Right atrium auricular region (tissue), 2 donors: ENCODE measurements at regions not wholly inside any gene's neighbourhood (a gene's known extent, or its start where the extent isn't known, plus 50 kb on each side); places are given as distances from the start of the nearest gene placed in this dataset.

ENCODE experiments used
- DNase-seq: peaks from one replicate; pipeline ENCODE4 v3.0.0-alpha.2; 2019; ENCODE audit warnings: low spot score
- H3K27ac ChIP-seq, 2 donors: fragments of 200-600 bp; sonication (generic); 1 replicate in 1 of 2; 2 replicates in 1 of 2; pipeline ENCODE4 v1.5.1; 2016 to 2019
- H3K27me3 ChIP-seq, 2 donors: fragments of 200-600 bp; sonication (generic); one replicate each; pipeline versions ENCODE4 v1.5.1 to v1.6.0; 2017 to 2019
- H3K36me3 ChIP-seq: fragments of 200-600 bp; sonication (generic); one replicate; pipeline ENCODE4 v1.5.1; 2016
- H3K4me1 ChIP-seq, 2 donors: fragments of 200-600 bp; sonication (generic); one replicate each; pipeline versions ENCODE4 v1.5.1 to v1.6.0; 2017 to 2019
- H3K4me3 ChIP-seq, 2 donors: fragments of 200-600 bp; sonication (generic); 1 replicate in 1 of 2; 2 replicates in 1 of 2; pipeline ENCODE4 v1.5.1; 2017 to 2019; ENCODE audit warnings: mild to moderate bottlenecking in 1 of 2, moderate library complexity in 1 of 2
- H3K9me3 ChIP-seq, 2 donors: fragments of 200-600 bp; sonication (generic); one replicate each; pipeline ENCODE4 v1.5.1; 2019
- TF ChIP-seq, protein P1 (sequence below), 2 donors: fragments of 200-600 bp; sonication (generic); IDR thresholded peaks; one replicate each; pipeline ENCODE4 v1.5.1; 2019; ENCODE audit warnings: antibody characterized with exemption in 2 of 2

- Histone ChIP-seq H3K4me3 (no peak overlapping the region), H3K36me3 (no peaks in the 10 kb centered on the region), H3K4me1 (no peaks in the 10 kb centered on the region), H3K27ac (no peak overlapping the region), H3K27me3 (no peaks in the 10 kb centered on the region), H3K9me3 (no peaks in the 10 kb centered on the region)
- TF ChIP-seq, protein P1, sequence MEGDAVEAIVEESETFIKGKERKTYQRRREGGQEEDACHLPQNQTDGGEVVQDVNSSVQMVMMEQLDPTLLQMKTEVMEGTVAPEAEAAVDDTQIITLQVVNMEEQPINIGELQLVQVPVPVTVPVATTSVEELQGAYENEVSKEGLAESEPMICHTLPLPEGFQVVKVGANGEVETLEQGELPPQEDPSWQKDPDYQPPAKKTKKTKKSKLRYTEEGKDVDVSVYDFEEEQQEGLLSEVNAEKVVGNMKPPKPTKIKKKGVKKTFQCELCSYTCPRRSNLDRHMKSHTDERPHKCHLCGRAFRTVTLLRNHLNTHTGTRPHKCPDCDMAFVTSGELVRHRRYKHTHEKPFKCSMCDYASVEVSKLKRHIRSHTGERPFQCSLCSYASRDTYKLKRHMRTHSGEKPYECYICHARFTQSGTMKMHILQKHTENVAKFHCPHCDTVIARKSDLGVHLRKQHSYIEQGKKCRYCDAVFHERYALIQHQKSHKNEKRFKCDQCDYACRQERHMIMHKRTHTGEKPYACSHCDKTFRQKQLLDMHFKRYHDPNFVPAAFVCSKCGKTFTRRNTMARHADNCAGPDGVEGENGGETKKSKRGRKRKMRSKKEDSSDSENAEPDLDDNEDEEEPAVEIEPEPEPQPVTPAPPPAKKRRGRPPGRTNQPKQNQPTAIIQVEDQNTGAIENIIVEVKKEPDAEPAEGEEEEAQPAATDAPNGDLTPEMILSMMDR (IDR thresholded peaks at IDR 0.05), result no peak
- no peak for DNase-seq
These were observed 715.4 kb downstream of the NSUN3 start for GRCh38 chr3:94778289-94778688.

DNA sequence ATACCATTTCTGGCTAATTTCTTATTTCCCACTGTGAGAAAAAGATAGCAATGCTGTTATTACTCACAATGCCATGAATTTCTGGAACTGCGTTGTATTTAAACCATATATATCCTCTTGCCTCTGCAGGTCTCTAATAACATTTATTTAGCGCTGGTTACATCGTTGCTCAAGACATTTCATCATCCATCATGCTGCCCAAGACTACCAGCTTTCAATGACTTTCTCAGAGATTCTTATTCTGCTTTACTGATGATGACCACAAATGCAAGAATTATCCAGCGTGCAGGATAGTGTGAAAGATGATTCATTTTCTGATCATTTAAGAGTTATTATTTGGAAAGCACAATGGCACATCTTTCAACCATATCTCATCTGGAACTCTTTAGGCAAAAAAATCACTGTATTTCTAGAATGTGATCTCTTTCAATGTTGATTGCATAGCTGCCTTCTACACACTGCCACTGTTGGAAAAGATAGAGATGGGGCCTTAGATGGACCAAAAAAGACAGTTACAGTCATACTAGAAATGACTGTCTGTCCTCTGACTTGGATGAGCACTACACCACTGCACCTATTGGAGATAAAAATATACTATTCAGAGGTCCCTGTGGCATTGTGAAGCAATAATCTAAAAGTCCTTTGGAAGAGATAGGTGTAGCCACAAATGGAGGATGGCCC, 716.1 kb downstream of the NSUN3 start:
- Histone ChIP-seq H3K4me1 (no peaks in the 10 kb centered on the region), H3K36me3 (no peaks in the 10 kb centered on the region), H3K9me3 (no peaks in the 10 kb centered on the region), H3K27ac (no peak overlapping the region), H3K4me3 (no peak overlapping the region), H3K27me3 (no peaks in the 10 kb centered on the region)
- DNase-seq, result no peak
- TF ChIP-seq, protein P1 (IDR thresholded peaks at IDR 0.05), result no peak

GRCh38 chr3:94779699-94780098, 716.8 kb downstream of the NSUN3 start:
- Histone ChIP-seq H3K4me1 (no peaks in the 10 kb centered on the region), H3K36me3 (no peaks in the 10 kb centered on the region), H3K9me3 (no peaks in the 10 kb centered on the region), H3K4me3 (no peak overlapping the region), H3K27me3 (no peaks in the 10 kb centered on the region), H3K27ac (no peak overlapping the region)
- TF ChIP-seq, protein P1 (IDR thresholded peaks at IDR 0.05), result no peak
- no peak for DNase-seq

DNA sequence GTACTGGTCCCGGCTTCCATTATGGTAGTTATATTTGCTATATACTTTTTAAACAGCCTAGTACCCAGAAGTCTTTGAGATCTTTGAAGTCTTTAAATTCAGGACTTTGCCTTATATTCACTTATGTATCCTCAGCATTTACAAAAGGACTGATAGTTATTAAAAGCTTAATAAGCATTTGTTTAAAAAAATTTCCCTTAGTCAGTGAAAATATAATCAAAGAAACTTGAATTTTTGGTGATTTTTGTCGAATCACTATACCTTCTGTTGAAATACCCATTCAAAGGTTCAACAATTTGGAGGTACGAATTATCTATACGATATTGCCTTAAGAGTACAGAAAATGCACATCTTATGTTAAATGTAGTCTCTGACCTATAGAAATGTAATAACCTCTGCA, 721.4 kb downstream of the NSUN3 start:
- DNase-seq, result no peak
- no peak overlapping the region for H3K27ac ChIP-seq
- no peaks in the 10 kb centered on the region for H3K36me3 ChIP-seq
- no peak overlapping the region for H3K4me3 ChIP-seq
- H3K27me3 ChIP-seq, result no peaks in the 10 kb centered on the region
- TF ChIP-seq, protein P1 (IDR thresholded peaks at IDR 0.05), result no peak
- H3K4me1 ChIP-seq, result no peaks in the 10 kb centered on the region
- no peaks in the 10 kb centered on the region for H3K9me3 ChIP-seq

DNA sequence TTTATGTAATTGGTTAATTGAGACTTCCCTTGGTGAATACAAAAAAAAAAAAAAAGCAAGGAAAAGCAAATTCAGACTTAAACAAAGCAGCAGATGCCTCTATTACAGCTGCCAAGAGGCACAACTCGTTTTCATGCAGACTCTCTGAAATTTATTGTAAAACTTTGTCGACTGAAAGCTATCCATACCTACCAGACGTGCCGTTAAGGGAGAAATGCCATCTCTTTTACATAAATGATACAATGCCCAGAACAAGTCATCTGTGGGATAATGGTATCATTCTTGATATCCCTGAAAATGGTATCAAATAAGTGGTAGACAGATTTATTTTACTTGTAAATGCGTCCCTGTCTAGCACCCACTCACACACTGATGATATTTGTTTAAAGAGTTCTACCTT, 724.2 kb downstream of the NSUN3 start:
- no peak overlapping the region for H3K4me3 ChIP-seq
- no peak for DNase-seq
- H3K4me1 ChIP-seq, result no peaks in the 10 kb centered on the region
- no peaks in the 10 kb centered on the region for H3K9me3 ChIP-seq
- no peaks in the 10 kb centered on the region for H3K27me3 ChIP-seq
- TF ChIP-seq, protein P1 (IDR thresholded peaks at IDR 0.05), result no peak
- no peak overlapping the region for H3K27ac ChIP-seq
- H3K36me3 ChIP-seq, result no peaks in the 10 kb centered on the region

DNA sequence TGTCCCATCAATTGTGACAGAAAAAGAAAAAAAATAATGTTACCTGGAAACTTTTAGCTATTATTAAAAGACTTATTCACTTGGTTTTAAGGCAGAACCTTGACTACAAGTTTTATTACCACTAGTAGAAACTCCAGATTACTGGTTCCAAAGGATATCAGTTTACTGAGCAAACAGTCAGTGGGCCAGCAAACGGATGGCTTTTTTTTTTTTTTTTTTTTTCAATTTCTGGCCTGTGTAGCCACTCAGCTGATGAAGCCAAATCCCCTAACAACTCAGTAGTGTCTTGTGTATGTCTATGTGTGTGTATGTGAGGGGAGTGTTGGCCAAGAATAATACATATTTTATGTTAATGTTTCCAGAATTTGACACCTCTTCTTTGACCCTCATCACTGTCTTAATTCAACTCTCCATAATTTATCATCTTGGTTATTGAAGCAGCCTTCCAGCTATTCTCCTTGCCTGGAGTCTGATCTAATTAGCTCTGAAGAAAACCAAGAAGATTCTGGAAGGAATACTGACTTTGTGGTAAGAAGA, 724.9 kb downstream of the NSUN3 start:
- Histone ChIP-seq H3K9me3 (no peaks in the 10 kb centered on the region), H3K4me1 (no peaks in the 10 kb centered on the region), H3K27me3 (no peaks in the 10 kb centered on the region), H3K4me3 (no peak overlapping the region), H3K36me3 (no peaks in the 10 kb centered on the region), H3K27ac (no peak overlapping the region)
- DNase-seq, result no peak
- TF ChIP-seq, protein P1 (IDR thresholded peaks at IDR 0.05), result no peak
